PC-9 (cell line): ENCODE measurements at regions not wholly inside any gene's neighbourhood (a gene's known extent, or its start where the extent isn't known, plus 50 kb on each side); places are given as distances from the start of the nearest gene placed in this dataset.

Experiments used
- BruUV-seq: library from RNA; stranded (reverse); fragments of 400-500 nt; replicated peaks from 2 replicates; lab custom pipeline; 2021; lab: Mats Ljungman, UMichigan
- CTCF ChIA-PET: fragments of 300-600 bp; sonication (Branson Sonifier 250); formaldehyde crosslinking; loops from one replicate; lab custom pipeline; 2022; ENCODE audit warnings: antibody characterized with exemption; lab: Charles Lee
- POLR2A ChIA-PET: fragments of 300-600 bp; sonication (Branson Sonifier 250); formaldehyde crosslinking; loops from one replicate; lab custom pipeline; 2022; ENCODE audit warnings: antibody characterized with exemption; ENCODE audit not compliant: unreplicated experiment; lab: Charles Lee
- DNase-seq, 2 experiments: peaks; one replicate each; pipeline versions ENCODE4 v3.0.0 to v3.0.0-alpha.2; 2015 to 2022; ENCODE audit warnings: mixed read lengths in 1 of 2
- H2AFZ ChIP-seq: fragments of 200-600 bp; sonication (generic); 2 replicates; pipeline ENCODE4 v1.8.1; 2017; ENCODE audit warnings: antibody characterized with exemption
- H3F3A ChIP-seq: fragments of 200-600 bp; sonication (generic); 2 replicates; pipeline ENCODE4 v1.8.1; 2017; ENCODE audit warnings: antibody characterized with exemption, mild to moderate bottlenecking, low read depth; ENCODE audit not compliant: insufficient read depth
- H3K27ac ChIP-seq: fragments of 200-600 bp; sonication (generic); 2 replicates; pipeline ENCODE4 v1.6.1; 2016; ENCODE audit warnings: mixed run types
- H3K27me3 ChIP-seq: fragments of 200-600 bp; sonication (generic); 2 replicates; pipeline ENCODE4 v1.6.1; 2016; ENCODE audit warnings: low read depth, mixed run types; ENCODE audit not compliant: insufficient read depth
- H3K36me3 ChIP-seq: fragments of 200-600 bp; sonication (generic); 2 replicates; pipeline ENCODE4 v1.6.1; 2016; ENCODE audit warnings: low read depth, mixed run types
- H3K4me1 ChIP-seq: fragments of 200-600 bp; sonication (generic); replicated peaks from 2 replicates; pipeline ENCODE4 v1.6.1; 2016; ENCODE audit warnings: mixed run types; ENCODE audit not compliant: insufficient read depth
- H3K4me2 ChIP-seq: fragments of 200-600 bp; sonication (generic); 2 replicates; pipeline ENCODE4 v1.6.1; 2017; ENCODE audit warnings: mixed run types
- H3K4me3 ChIP-seq: fragments of 200-600 bp; sonication (generic); 2 replicates; pipeline ENCODE4 v1.6.1; 2016; ENCODE audit warnings: mixed run types
- H3K79me2 ChIP-seq: fragments of 200-600 bp; sonication (generic); 2 replicates; pipeline ENCODE4 v1.6.1; 2017; ENCODE audit warnings: low read depth, mixed run types
- H3K9me2 ChIP-seq: fragments of 200-600 bp; sonication (generic); 2 replicates; pipeline ENCODE4 v1.8.1; 2017; ENCODE audit warnings: mild to moderate bottlenecking; ENCODE audit not compliant: insufficient read depth
- H3K9me3 ChIP-seq: fragments of 200-600 bp; sonication (generic); 2 replicates; pipeline ENCODE4 v1.8.1; 2016; ENCODE audit warnings: low read depth; ENCODE audit not compliant: insufficient read depth
- H4K20me1 ChIP-seq: fragments of 200-600 bp; sonication (generic); 2 replicates; pipeline ENCODE4 v1.8.1; 2017; ENCODE audit not compliant: insufficient read depth
- EZH2 ChIP-seq: fragments of 200-600 bp; sonication (generic); IDR thresholded peaks from 2 replicates; pipeline ENCODE4 v1.8.0; 2017; ENCODE audit warnings: antibody characterized with exemption, low read depth
- intact Hi-C: fragments of 100-400 bp; cut with micrococcal nuclease; formaldehyde crosslinking; loops from one replicate; pipeline ENCODE4 v1.10.0; 2022; ENCODE audit not compliant: unreplicated experiment
- TF ChIP-seq, protein P1 (sequence below): fragments of 200-600 bp; sonication (generic); conservative IDR thresholded peaks from 2 replicates; pipeline ENCODE4 v1.6.1; 2017; ENCODE audit warnings: mixed run types, antibody characterized with exemption, mild to moderate bottlenecking, moderate library complexity

GRCh38 chr9:82553654-82554366 lies 509.1 kb downstream of the RASEF start:
- POLR2A ChIA-PET, result no interaction called here
- CTCF ChIA-PET, result no interaction called here
- BruUV-seq, result no TSS peak
- H3K9me2 ChIP-seq, result no peaks in the 10 kb centered on the region
- H3K27me3 ChIP-seq, result no peaks in the 10 kb centered on the region
- no peaks in the 10 kb centered on the region for H3K36me3 ChIP-seq
- H3K9me3 ChIP-seq, result no peaks in the 10 kb centered on the region
- intact Hi-C loops, result no loop called here
- no peak overlapping the region for H3K4me2 ChIP-seq
- H3K4me3 ChIP-seq, result no peak overlapping the region
- no peak for DNase-seq
- H2AFZ ChIP-seq, result no peak overlapping the region
- TF ChIP-seq, protein P1, sequence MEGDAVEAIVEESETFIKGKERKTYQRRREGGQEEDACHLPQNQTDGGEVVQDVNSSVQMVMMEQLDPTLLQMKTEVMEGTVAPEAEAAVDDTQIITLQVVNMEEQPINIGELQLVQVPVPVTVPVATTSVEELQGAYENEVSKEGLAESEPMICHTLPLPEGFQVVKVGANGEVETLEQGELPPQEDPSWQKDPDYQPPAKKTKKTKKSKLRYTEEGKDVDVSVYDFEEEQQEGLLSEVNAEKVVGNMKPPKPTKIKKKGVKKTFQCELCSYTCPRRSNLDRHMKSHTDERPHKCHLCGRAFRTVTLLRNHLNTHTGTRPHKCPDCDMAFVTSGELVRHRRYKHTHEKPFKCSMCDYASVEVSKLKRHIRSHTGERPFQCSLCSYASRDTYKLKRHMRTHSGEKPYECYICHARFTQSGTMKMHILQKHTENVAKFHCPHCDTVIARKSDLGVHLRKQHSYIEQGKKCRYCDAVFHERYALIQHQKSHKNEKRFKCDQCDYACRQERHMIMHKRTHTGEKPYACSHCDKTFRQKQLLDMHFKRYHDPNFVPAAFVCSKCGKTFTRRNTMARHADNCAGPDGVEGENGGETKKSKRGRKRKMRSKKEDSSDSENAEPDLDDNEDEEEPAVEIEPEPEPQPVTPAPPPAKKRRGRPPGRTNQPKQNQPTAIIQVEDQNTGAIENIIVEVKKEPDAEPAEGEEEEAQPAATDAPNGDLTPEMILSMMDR, result no peak
- no peak for TF ChIP-seq EZH2
- H3K27ac ChIP-seq, result no peak overlapping the region
- H3K79me2 ChIP-seq, result no peaks in the 10 kb centered on the region
- no peaks in the 10 kb centered on the region for H3K4me1 ChIP-seq
- H4K20me1 ChIP-seq, result no peaks in the 10 kb centered on the region
- H3F3A ChIP-seq, result no peaks in the 10 kb centered on the region

GRCh38 chr9:82554381-82554780 lies 508.6 kb downstream of the RASEF start:
- H2AFZ ChIP-seq, result no peak overlapping the region
- H3K9me2 ChIP-seq, result no peaks in the 10 kb centered on the region
- no peak overlapping the region for H3K4me3 ChIP-seq
- H3K4me2 ChIP-seq, result no peak overlapping the region
- no TSS peak for BruUV-seq
- TF ChIP-seq EZH2, result no peak
- TF ChIP-seq, protein P1, result no peak
- intact Hi-C loops, result no loop called here
- H3F3A ChIP-seq, result no peaks in the 10 kb centered on the region
- no peaks in the 10 kb centered on the region for H3K9me3 ChIP-seq
- H3K4me1 ChIP-seq, result no peaks in the 10 kb centered on the region
- POLR2A ChIA-PET, result no interaction called here
- H3K36me3 ChIP-seq, result no peaks in the 10 kb centered on the region
- H3K27ac ChIP-seq, result no peak overlapping the region
- CTCF ChIA-PET, result no interaction called here
- no peaks in the 10 kb centered on the region for H3K27me3 ChIP-seq
- DNase-seq, result no peak
- H4K20me1 ChIP-seq, result no peaks in the 10 kb centered on the region
- no peaks in the 10 kb centered on the region for H3K79me2 ChIP-seq

DNA sequence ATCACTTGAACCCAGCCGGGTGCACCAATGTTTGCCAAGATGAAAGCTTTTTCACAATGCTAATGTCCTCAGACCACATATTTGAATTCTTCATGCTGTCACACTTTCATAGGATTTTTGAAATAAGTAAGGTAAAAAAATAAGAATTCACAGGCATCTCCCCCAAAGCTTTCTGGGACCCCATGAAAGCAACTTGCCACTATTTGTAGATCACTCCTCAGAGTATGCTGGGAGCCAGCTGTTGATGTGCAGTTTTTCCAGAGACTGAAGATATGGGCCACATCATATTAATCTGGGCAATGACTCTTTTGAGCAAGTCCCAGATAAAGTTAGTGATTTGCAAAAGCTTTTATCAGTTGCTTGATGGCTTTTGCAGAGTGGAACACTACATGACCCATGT lies 507.9 kb downstream of the RASEF start:
- POLR2A ChIA-PET, result no interaction called here

More for the DNA sequence above, 507.9 kb downstream of the RASEF start:
- no peak for TF ChIP-seq EZH2
- TF ChIP-seq, protein P1, result no peak
- Histone ChIP-seq H3K4me3 (no peak overlapping the region), H3K9me3 (no peaks in the 10 kb centered on the region), H3K4me1 (no peaks in the 10 kb centered on the region), H3K9me2 (no peaks in the 10 kb centered on the region), H3K79me2 (no peaks in the 10 kb centered on the region), H2AFZ (no peak overlapping the region), H3K36me3 (no peaks in the 10 kb centered on the region), H3K27me3 (no peaks in the 10 kb centered on the region), H4K20me1 (no peaks in the 10 kb centered on the region), H3K27ac (no peak overlapping the region), H3K4me2 (no peak overlapping the region), H3F3A (no peaks in the 10 kb centered on the region)
- CTCF ChIA-PET, result no interaction called here
- DNase-seq, result no peak
- no TSS peak for BruUV-seq
- intact Hi-C loops, result no loop called here
